Stimulated activated CD4-positive, alpha-beta T cell treated with anti-CD3 and anti-CD28 coated beads, Interleukin-2, amount 100 ng/mL, for 48 hours (primary cell): ENCODE measurements at regions not wholly inside any gene's neighbourhood (a gene's known extent, or its start where the extent isn't known, plus 50 kb on each side); places are given as distances from the start of the nearest gene placed in this dataset.
A peak's percentile ranks its signal among the peaks of the same experiment; 100 is the strongest.

Experiments used
- DNase-seq, 2 donors: peaks; one replicate each; pipeline ENCODE4 v3.0.0-alpha.2; 2020

DNA sequence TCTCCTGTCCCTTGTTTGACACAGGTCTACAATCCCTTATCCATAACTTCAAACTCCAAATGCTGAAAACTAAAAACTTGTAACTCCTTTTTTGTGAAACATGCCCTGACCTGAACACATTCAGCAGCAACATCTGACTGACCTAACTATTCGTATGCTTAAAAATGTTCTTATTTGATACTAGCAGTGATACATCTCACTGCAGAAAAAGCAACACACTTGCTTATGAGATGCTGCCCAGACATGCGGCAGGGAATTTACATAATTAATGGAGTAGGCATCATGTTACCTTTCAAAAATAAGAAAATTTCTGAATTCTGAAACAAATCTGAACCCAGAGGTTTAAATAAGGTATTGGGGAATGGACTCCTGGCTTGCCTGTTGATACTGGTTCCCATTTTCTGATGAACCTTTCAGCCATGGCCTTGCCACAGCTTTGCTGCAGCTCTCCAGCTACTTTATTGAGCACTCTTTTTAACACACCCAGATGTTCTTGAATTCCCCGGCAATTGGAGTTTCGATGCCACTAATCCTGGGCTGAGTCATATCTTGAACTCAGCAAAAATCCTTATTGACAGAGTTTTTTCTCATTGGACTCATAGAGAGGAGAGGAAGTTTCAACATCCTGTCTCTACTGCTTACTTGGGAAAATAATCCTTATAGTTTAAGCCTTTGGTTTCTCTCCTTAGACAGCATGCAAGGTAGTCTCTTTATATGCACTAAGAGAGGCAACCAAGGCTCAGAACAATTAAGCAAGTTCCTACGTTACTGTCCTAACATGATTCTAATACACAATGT lies 296.6 kb upstream of the LMCD1 start:
- DNase-seq: no peak

DNA sequence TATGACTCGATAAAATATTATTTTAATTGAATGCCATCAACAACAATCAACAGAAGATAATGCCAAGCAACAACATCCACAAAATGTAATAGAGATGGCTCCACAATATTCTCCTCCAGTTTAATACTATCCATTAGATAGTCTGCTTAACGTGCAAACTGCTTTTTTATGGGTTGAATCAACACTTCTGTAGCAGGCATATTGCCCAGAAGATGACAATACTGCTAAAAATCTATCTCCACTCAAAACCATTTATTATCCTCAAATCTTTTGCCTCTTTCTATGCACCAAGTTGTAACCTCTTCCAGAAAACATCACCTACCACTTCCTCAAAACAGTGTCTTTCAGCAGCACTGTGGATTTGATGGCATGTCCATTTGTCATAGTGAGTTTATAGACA lies 295.7 kb upstream of the LMCD1 start:
- no peak for DNase-seq

DNA sequence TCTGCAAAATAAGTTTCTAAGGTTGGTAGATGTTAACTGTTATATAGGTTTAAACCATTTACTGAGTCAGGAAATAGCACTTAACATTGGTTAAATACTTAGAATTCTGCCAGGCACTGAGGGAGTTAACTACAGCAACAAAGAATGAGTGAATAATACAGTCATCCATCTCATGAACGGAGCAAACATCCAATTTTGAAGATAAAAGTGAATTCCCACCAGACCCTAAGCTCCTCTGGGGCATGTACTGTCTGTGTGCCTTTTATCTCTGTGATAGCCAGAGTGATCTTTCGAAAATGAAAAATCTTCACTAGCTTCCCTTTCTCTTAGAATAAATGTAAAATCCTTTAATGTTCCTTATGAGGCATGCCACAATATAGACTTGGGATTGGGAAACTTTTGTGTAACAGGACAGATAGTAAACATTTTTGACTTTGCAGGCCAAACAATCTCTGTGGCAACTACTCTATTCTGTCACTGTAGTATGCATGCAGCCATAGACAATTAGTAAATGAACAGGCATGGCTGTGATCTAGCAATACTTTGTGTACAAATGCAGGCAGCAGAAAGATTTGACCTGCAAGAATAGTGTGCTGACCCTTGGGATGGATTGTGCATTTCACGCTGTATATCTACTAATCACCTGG lies 294.5 kb upstream of the LMCD1 start:
- no peak for DNase-seq

DNA sequence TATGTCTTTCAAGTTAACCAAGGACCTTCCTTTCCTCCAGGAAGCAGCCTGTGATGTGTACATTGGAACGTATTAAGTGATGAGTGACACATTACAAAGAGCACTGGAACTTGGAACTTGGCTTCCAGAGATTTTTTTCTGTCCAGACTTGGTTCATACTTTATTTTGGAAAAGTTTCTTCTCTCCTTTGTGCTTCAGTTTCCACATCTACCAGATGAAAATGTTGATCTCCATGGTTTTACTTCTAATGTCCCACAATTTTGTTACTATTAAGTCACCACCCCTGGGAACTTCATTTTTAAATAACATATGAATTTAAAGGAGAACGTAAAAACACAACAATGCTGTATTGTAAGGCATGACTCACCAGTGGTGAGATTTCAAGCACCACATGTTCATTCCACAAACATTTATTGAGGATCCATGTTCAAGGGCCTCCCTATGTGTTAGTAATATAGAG lies 290.7 kb upstream of the LMCD1 start:
- no peak for DNase-seq

DNA sequence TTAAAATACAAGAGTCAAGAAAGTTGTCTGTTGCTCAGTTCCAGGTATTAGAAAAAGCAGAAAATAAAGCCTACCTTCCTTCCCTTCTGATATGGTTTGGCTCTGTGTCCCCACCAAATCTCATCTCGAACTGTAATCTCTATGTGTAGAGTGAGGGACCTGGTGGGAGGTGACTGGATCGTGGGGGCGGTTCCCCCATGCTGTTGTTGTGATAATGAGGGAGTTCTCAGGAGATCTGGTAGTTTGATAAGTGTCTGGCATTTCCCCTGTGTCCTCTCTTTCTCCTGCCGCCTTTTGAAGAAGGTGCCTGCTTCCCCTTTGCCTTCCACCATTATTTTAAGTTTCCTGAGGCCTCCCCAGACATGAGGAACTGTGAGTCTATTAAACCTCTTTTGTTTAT lies 288.8 kb upstream of the LMCD1 start:
- no peak for DNase-seq

DNA sequence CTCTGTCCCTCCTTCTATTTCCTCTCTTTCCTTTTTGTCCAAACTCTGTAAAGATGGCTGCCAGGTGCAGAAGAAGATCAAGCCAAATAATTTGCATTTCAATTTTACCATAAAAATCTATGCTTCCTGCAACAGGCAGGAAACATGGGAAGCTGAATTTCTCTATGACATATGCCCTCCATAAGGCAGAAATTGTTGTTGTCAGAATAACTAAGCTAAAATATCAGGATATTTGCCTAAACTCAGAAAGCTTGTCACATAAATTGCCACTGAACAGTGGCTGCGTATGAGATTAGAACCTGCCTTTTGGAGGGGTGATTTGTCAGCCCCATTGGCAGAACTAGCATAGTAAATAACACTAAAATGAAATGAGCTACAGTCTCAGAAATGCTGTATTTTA lies 288.3 kb upstream of the LMCD1 start:
- DNase-seq: no peak

DNA sequence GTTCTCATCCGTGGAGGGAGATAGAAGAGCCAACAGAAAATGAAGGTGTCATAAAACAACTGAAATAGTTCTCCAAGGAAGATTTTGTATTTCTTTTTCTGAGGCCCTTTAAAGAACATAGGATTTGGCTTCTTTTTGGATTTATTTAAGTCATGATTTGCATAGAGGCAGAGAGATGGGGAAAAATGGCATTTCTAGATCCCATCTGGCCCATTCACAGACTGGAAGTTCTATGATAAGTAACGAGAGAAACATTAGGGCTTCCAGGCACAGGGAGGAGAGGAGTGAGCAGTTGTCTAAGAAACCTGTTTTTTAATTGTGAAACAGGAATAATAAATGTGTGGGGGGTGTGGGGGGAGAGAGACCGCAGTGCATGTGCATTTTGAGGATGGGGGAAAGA lies 285.8 kb upstream of the LMCD1 start:
- no peak for DNase-seq

DNA sequence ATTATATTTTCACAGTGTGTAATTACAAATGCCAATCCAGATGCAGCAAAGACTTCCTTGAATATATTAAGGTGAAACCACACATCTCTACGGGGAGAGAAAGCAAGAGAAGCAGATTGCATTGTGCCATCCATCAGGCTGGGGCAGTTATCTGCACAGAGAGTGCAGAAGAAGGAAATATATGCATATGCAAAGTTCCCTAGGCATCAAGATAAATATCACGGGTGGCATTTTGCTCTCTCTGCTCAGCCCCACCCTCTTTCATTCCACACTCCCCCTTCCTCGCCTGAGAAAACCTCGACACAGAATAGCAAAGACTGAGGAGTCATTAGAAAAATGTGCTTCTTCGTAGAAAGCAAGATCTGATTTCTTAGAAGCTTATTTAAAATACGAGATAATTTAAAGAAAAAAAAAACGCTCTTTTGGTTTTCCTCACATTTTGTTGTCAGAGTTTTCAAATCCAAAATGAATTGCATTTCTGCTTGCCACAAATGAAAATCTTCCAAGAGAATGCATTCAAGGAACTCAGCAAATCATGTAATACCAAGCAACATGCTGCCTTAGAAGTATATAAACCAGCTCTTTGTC lies 283.2 kb upstream of the LMCD1 start:
- no peak for DNase-seq

DNA sequence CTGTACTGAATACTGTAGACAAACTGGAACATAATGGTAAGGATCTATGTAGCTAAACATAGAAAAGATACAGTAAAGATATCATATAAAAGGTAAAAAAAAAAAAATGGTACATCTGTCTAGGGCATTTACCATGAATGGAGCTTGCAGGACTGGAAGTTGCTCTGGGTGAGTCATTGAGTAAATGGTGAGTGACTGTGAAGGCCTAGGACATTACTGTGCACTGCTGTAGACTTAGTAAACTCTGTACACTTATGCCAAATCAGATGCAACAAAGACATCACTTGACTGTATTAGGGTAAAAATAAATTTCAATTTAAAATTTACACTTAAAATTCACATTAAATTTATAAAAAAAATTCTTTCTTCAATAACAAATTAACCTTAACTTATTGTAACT lies 281.3 kb upstream of the LMCD1 start:
- DNase-seq: no peak

DNA sequence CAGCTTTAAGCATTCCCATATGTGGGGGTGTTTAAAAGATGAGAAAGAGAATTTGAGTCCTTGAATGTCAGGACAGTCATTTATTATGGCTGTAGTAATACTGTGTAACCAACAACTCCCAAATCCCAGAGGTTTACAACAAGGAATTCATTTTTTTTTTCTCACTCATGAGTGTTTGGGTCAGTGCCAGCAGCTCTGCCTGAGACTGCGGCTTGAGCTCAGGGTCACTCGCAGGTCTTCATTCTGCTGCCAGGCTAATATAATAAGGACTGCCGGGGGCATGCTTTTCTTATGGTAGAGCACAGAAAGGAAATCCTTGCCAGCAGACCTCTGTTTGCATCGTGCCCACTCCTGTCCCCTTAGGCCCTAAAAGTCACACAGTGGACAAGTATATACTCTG lies 277.9 kb upstream of the LMCD1 start:
- no peak for DNase-seq

DNA sequence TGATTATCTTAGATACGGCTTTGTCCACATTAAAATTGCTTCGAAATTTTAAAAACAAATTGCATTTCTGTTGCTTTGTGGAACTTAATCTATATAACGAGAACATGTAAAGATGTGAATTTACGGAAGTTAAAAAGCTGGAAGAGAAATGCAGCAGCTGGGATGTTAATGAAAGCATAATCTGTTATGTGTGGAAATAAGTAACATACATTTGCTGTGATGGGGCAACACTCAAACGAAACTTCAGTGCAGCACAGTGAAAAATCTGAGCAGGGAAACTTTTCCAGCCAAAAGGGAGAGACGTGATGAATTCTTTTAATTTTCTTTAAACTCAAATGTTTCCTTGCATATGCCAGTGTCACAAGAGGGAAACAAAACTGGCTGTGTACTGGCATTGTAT lies 276.7 kb upstream of the LMCD1 start:
- DNase-seq: no peak

DNA sequence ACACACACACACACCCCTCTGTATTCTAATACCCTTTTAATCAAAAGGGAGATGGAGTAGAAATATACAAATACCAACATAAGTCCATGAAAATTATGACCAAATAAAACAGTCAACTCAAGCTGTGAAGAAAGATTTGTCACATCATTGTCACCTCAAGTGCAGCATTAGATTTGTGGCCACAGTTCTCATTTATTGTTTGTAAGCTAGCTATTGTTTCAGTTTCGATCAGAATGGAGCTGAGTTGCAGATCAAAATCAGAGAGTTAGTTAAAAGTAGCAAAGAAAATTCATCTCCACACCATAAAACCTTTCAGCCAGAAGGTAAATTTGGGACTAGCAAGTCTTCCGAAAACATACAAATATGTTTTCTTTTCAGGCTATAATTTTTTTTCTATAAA lies 267.7 kb upstream of the LMCD1 start:
- no peak for DNase-seq

DNA sequence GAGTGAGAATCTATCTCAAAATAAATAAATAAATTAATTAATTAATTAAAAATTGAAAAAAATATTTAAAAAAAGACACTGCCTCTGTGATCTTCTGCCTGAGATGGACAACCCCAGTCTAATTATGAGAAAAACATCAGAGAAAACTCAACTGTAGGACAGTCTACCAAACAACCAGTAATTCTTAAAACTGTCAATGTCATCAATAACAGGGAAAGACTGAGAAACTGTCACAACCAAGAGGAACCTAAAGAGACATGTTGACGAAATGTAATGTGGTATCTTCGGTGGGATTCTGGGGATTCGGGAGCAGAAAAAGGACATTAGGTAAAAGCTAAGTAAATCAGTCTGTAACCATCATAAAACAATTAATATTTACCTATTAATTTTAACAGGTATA lies 265.4 kb upstream of the LMCD1 start:
- DNase-seq: no peak

DNA sequence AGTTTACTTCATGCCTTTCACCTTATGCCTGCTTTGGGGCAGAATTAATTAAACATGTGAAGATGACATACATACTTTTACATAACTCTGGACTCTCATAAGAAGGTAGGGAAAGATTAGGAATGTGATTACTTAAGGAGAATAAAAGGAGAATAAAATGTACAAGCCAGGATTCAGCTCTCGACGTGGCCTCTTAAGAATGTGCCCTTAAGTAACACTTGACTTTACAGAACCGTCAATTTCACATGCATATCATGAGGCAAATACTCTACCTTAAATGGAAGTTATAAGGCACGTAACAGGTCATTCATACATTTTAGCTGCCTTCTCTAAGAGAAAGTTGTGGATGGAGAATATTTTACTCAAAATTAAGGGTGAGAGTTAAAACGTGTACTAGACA lies 263.7 kb upstream of the LMCD1 start:
- DNase-seq: no peak

DNA sequence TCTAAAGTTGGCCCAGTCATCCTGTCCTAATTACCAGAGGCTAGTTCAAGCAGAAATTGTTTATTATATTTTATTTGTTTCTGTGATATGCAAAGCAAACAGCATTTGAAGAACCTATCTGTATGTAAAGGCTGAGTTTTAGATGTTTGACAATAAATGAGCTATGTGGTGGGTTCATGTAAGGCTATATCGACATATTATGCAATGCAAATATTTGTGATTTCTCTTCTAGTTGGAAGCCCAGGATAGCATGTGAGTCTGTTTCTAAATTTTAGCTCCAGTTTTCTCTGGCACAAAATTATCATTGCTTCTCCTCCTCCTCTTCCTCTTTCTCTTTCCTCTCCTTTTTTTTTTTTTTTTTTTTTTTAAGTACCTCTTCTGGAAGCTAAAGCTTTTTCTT lies 263.2 kb upstream of the LMCD1 start:
- DNase-seq: no peak

DNA sequence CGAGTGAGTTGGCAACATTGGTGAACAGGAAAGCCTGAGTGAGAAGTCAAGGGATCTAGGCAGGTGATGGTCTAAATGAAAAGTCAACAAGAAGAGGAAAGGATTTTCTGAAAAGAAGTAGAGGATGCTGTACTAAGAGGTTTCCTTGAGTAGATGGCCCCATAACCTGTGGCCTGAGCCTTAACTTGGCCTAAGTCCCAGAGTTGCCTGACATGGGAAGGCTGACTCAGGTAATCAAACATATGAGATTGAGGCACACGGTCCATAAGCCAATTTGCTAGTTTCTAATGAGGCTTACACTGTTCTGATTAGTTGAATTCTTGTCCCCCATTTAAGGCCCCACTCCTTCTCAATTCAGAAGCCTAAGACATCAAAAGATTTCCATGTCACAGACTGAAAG lies 262.5 kb upstream of the LMCD1 start:
- no peak for DNase-seq

DNA sequence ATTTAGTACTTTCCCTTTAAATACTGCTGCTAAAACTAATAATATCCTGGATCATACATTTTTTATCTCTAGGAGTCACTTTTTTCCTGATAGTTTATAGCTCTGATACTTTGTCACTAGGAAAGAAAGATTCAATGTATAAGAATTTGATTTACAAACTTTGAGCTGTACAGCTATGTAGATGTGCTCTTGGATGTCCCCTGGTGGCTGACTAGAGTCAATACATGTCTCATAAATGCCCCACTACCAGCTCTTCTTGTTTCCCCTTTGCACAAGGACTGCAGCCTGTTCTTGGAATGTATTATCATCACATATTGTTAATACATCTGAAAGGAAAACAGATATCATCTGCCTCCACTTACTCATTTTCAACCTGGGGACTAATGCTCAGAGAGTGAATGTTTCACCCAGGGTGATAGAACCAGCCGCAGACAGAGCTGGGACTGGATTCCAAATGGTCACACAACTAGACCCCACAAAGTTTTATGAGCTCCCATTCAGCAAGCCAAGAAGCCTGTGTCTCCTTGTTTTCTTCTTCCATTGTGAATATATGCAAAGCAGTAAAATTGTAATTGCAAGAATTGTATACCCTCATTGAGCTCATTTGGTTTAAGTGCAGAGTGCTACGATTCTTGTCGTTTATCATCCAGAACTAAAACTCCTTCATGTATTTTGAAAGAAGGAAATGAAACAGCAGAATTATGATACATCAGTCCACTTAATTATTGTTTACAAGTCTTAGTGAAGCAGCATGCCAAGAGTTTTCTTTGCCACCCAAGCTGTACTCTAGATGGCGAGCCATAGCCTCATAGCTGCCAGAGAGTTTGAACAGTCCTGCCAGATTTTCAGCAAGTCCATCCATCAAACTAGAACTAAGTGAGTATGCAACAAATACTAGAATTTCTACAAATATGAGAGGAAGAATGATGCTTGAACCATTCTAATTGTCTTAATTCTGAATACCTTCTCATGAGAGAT lies 261.6 kb upstream of the LMCD1 start:
- peak; percentile 21 to 34 for DNase-seq

DNA sequence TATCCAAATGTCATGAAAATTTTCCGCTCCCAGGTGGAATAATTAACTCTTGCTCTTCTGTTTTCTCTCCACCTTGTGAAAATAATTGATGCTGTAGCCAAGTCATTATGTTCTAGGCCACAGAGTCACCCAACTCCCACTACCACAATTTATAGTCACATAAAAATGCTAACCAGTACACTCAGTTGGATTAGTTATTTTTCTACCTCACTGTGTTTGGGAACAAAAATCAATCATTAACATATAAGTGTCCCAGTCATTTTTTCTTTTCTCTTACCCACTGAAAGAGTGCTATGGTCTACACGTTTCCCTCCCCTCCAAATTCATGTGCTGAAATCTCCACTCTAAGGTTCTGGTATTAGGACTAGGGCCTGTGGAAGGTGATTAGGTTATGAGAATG lies 255.6 kb upstream of the LMCD1 start:
- DNase-seq: no peak

DNA sequence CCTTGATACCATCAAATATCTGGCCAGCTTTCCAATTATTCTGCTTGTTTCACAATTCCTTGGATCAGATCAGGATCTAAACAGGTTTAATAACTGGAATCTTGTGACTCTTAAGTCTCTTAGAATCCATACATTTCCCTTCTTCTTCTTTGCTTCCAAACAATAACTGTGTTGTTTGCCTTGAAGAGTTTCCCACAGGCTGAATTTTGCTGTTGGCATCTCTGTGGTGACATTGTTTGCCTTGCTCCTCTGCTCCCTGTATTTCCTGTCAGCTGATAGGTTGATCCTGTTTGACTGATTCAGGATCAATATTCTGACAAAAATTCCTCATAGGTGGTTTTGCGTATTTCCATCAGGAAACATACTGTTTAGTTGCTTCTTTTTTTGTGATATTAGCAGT lies 248.4 kb upstream of the LMCD1 start:
- DNase-seq: no peak

DNA sequence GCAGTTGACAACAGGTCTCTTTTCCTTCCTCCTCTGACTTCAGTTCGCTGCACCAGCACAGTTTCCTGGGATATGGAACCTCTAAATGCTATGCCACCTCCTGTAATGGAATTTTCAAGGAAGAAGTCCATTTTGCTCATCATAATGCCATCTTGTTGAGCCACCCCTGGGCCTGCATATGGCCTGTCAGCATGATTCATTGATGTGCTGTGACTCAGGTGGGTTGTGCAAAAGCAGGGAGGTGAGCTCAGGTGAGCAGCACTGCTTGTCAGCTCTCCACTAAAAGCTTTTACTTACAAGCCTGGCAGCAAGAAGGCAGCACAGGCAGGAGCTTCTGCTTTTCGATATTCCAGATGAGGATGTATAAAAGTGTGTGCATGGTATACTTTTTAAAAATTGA lies 247.1 kb upstream of the LMCD1 start:
- DNase-seq: no peak

DNA sequence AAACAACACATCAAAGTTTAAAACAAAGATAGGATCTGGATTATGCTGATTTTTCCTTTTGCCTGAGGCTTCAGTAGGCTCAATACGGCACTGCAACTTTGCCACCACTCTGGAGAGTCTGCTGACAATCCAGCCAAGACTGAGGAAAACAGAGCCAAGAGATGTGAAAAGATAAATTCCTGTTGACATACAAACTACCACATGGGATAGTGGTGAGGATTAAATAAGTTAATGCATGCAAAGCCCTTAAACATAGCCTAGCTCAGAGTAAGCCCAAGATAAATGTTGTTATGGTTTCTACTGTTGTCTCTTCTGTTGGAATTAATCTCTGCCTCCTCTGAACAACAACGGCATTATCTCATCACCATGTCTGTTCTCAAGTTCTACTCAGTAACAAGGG lies 245.9 kb upstream of the LMCD1 start:
- no peak for DNase-seq

DNA sequence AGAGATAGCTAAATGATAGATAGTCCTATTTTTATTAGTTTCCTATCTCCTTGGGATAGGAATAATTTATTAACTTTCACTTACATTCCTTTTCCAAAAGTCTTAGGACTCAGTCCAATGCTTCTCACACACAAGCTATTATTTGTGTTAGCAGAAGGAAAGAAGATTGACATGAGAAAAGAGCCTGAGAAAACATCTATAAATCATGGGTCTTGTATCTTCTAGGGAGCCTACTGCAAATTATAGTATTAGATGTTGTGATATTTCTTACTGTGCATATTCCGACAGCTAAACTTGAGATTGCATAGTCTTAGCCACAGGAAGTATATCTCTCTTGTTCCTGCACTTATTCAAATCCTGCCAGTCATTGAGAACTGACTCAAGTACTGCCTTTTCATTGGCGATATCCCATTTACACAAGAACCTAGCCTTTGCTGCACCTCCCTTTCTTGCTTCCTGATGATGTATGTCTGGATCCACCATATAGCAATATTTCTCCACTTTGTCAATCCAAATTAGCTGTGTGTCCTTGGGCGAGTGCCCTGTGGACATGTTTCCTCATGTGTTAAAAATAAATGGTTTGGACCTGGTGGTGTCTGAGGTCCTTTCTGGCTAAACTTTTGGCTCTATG lies 245.1 kb upstream of the LMCD1 start:
- no peak for DNase-seq

DNA sequence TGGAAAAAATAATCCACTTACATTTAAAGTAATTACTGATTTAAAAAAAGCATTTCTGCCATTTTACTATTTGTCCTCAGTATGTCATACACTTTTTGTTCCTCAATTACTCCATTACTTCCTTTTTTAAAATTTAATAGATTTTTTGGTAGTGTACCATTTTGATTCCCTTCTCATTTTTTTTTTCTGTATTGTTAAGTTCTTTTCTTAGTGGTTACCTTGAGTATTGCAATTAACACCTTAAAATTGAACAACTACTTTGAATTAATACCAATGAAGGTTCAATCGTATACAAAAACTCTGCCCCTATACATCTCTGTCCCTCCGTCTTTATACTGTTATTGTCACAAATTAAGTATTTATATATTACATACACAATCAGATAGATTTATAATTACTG lies 240.6 kb upstream of the LMCD1 start:
- DNase-seq: no peak
